HepG2 (cell line): ENCODE measurements at regions not wholly inside any gene's neighbourhood (a gene's known extent, or its start where the extent isn't known, plus 50 kb on each side); places are given as distances from the start of the nearest gene placed in this dataset.

Source experiments
- ATAC-seq: fragments of 200-7000 bp; cut with Tn5 transposase; 3 replicates; pipeline ENCODE4 v1.9.1; 2020; ENCODE audit warnings: mild to moderate bottlenecking, moderate library complexity
- BruUV-seq: library from RNA; stranded (reverse); fragments of 400-500 nt; replicated peaks from 2 replicates; lab custom pipeline; 2021; lab: Mats Ljungman, UMichigan
- CTCF ChIA-PET: fragments of 300-600 bp; formaldehyde crosslinking; extraction: SDS; loops from one replicate; lab custom pipeline; 2021; ENCODE audit warnings: low total read pairs, inconsistent platforms, low intra/inter-chr PET ratio; lab: Yijun Ruan, JAX
- POLR2A ChIA-PET: fragments of 350-600 bp; sonication (Branson Sonifier 250); formaldehyde crosslinking; loops from one replicate; lab custom pipeline; 2020; ENCODE audit warnings: antibody characterized with exemption, inconsistent platforms; lab: Yijun Ruan, JAX
- DNase-seq: peaks from one replicate; pipeline ENCODE4 v3.0.0-alpha.2; 2015; ENCODE audit warnings: low spot score
- FAIRE-seq: peaks from 3 replicates; lab custom pipeline; 2011; peaks lifted over from hg19 to GRCh38; lab: Jason Lieb, UNC
- H2AFZ ChIP-seq: one replicate; pipeline ENCODE4 v1.6.1; 2011; ENCODE audit warnings: low read length, inconsistent platforms
- H3K27ac ChIP-seq: fragments of 300-600 bp; 3 replicates; pipeline ENCODE4 v1.8.0; 2011; ENCODE audit warnings: mixed run types, mild to moderate bottlenecking, mixed read lengths, low read length, inconsistent platforms; ENCODE audit not compliant: insufficient read depth; ENCODE audit errors: extremely low read length
- H3K27me3 ChIP-seq, 2 experiments: fragments of 200-600 bp in 1 of 2; 2 replicates in 1 of 2; 3 replicates in 1 of 2; pipeline versions ENCODE4 v1.6.0 to v1.8.0; 2011; ENCODE audit warnings: low read length in 2 of 2, mild to moderate bottlenecking in 2 of 2, moderate library complexity in 2 of 2, inconsistent platforms in 1 of 2; ENCODE audit not compliant: insufficient read depth in 2 of 2, control insufficient read depth in 1 of 2
- H3K36me3 ChIP-seq, 2 experiments: fragments of 200-600 bp in 1 of 2; replicated peaks in 1 of 2; 2 replicates in 1 of 2; 3 replicates in 1 of 2; pipeline versions ENCODE4 v1.5.1 to v1.8.0; 2011; ENCODE audit warnings: low read length in 2 of 2, inconsistent platforms in 1 of 2; ENCODE audit not compliant: insufficient read depth in 2 of 2, control insufficient read depth in 1 of 2
- H3K4me1 ChIP-seq: 2 replicates; pipeline ENCODE4 v1.5.1; 2012; ENCODE audit warnings: low read length, inconsistent platforms; ENCODE audit not compliant: insufficient read depth
- H3K4me2 ChIP-seq: 2 replicates; pipeline ENCODE4 v1.6.0; 2011; ENCODE audit warnings: low read depth, low read length, inconsistent platforms
- H3K4me3 ChIP-seq, 3 experiments: fragments of 200-600 bp in 1 of 3; sonication (generic), shearing (Covaris generic) in 1 of 3; replicated peaks in 1 of 3; 2 replicates each; pipeline ENCODE4 v1.5.1; 2011 to 2016; ENCODE audit warnings: low read length in 3 of 3, inconsistent platforms in 2 of 3, low read depth in 2 of 3, mild to moderate bottlenecking in 2 of 3, control low read depth in 1 of 3, mixed read lengths in 1 of 3; ENCODE audit not compliant: insufficient read depth in 1 of 3
- H3K79me2 ChIP-seq: one replicate; pipeline ENCODE4 v1.6.1; 2011; ENCODE audit warnings: low read length, inconsistent platforms; ENCODE audit not compliant: insufficient read depth
- H3K9ac ChIP-seq: 2 replicates; pipeline ENCODE4 v1.6.0; 2011; ENCODE audit warnings: mild to moderate bottlenecking, low read depth, low read length, inconsistent platforms; ENCODE audit not compliant: insufficient read depth
- H3K9me3 ChIP-seq: 2 replicates; pipeline ENCODE4 v1.5.1; 2012; ENCODE audit warnings: mild to moderate bottlenecking, low read length
- H4K20me1 ChIP-seq: 2 replicates; pipeline ENCODE4 v1.6.0; 2011; ENCODE audit warnings: inconsistent platforms, mild to moderate bottlenecking, low read length, moderate library complexity; ENCODE audit not compliant: insufficient read depth
- ARID3A ChIP-seq: IDR thresholded peaks from 2 replicates; pipeline ENCODE4 v1.6.1; 2012; ENCODE audit warnings: low read depth, low read length, improper control_type of control experiment
- ASH2L ChIP-seq: fragments of 300-600, 200-600 bp; sonication (generic); IDR thresholded peaks from 2 replicates; pipeline ENCODE4 v1.7.0; 2017; ENCODE audit warnings: low read depth, mild to moderate bottlenecking, moderate library complexity, mixed read lengths, low read length; ENCODE audit not compliant: insufficient read length
- CENPBD1 ChIP-seq: sonication (generic); formaldehyde crosslinking; IDR thresholded peaks from 2 replicates; pipeline ENCODE4 v1.8.0; 2022; ENCODE audit warnings: missing genetic modification reagents, low read depth, mild to moderate bottlenecking, borderline replicate concordance
- CHCHD3 ChIP-seq: sonication (generic); formaldehyde crosslinking; IDR thresholded peaks from 2 replicates; pipeline ENCODE4 v1.8.0; 2022; ENCODE audit warnings: mild to moderate bottlenecking, missing genetic modification reagents, moderate library complexity
- FOXA3 ChIP-seq: IDR thresholded peaks from 2 replicates; pipeline ENCODE4 v1.6.1; 2016; ENCODE audit warnings: missing genetic modification reagents, missing compliant biosample characterization
- KLF16 ChIP-seq, 2 experiments: sonication (generic) in 1 of 2; formaldehyde crosslinking in 1 of 2; IDR thresholded peaks; 2 replicates each; pipeline versions ENCODE4 v1.6.1 to v1.8.0; 2016 to 2023; ENCODE audit warnings: missing genetic modification reagents in 2 of 2, missing compliant biosample characterization in 1 of 2
- KMT2B ChIP-seq: IDR thresholded peaks from 2 replicates; pipeline ENCODE4 v1.6.1; 2016; ENCODE audit warnings: missing genetic modification reagents, missing compliant biosample characterization
- LRRFIP1 ChIP-seq: sonication (generic); formaldehyde crosslinking; conservative IDR thresholded peaks from 2 replicates; pipeline ENCODE4 v1.4.0; 2020; ENCODE audit warnings: missing genetic modification reagents
- MZF1 ChIP-seq: sonication (generic); formaldehyde crosslinking; IDR thresholded peaks from 2 replicates; pipeline ENCODE4 v1.8.1; 2023; ENCODE audit warnings: mild to moderate bottlenecking, missing genetic modification reagents, borderline replicate concordance
- NR2F1 ChIP-seq, 2 experiments: fragments of 450-650 bp in 1 of 2; formaldehyde crosslinking in 1 of 2; IDR thresholded peaks; 2 replicates each; pipeline versions ENCODE4 v1.5.0 to v1.6.1; 2016 to 2020; ENCODE audit warnings: mild to moderate bottlenecking in 1 of 2, missing compliant biosample characterization in 1 of 2, missing genetic modification reagents in 1 of 2, moderate library complexity in 1 of 2
- SAFB2 ChIP-seq: sonication (generic); formaldehyde crosslinking; IDR thresholded peaks from 2 replicates; pipeline ENCODE4 v1.5.1; 2020; ENCODE audit warnings: missing genetic modification reagents, low read depth, mild to moderate bottlenecking, borderline replicate concordance
- SOX5 ChIP-seq: IDR thresholded peaks from 2 replicates; pipeline ENCODE4 v1.6.1; 2016; ENCODE audit warnings: borderline replicate concordance
- SUZ12 ChIP-seq: fragments of 150-350 bp; IDR thresholded peaks from 2 replicates; pipeline ENCODE4 v1.6.1; 2014; ENCODE audit warnings: low read depth, low read length
- TBX2 ChIP-seq: sonication (generic); formaldehyde crosslinking; IDR thresholded peaks from 2 replicates; pipeline ENCODE4 v1.5.0; 2020; ENCODE audit warnings: missing genetic modification reagents, mild to moderate bottlenecking, borderline replicate concordance
- ZBTB42 ChIP-seq: sonication (generic); formaldehyde crosslinking; IDR thresholded peaks from 2 replicates; pipeline ENCODE4 v1.5.0; 2020; ENCODE audit warnings: mild to moderate bottlenecking, missing genetic modification reagents
- ZNF230 ChIP-seq: sonication (generic); formaldehyde crosslinking; IDR thresholded peaks from 2 replicates; pipeline ENCODE4 v1.4.0; 2020; ENCODE audit warnings: mild to moderate bottlenecking, missing genetic modification reagents
- ZNF263 ChIP-seq: sonication (generic); formaldehyde crosslinking; IDR thresholded peaks from 2 replicates; pipeline ENCODE4 v1.4.0; 2020; ENCODE audit warnings: missing genetic modification reagents
- ZNF510 ChIP-seq: sonication (generic); formaldehyde crosslinking; IDR thresholded peaks from 2 replicates; pipeline ENCODE4 v1.4.0; 2020; ENCODE audit warnings: low read depth, mild to moderate bottlenecking, missing genetic modification reagents
- ZNF614 ChIP-seq: IDR thresholded peaks from 2 replicates; pipeline ENCODE4 v1.6.1; 2018; ENCODE audit warnings: missing biosample characterization, missing genetic modification reagents, inconsistent platforms, borderline replicate concordance
- ZNF652 ChIP-seq: IDR thresholded peaks from 2 replicates; pipeline ENCODE4 v1.6.1; 2016; ENCODE audit warnings: low read depth, borderline replicate concordance
- ZNF75D ChIP-seq: sonication (generic); formaldehyde crosslinking; IDR thresholded peaks from 2 replicates; pipeline ENCODE4 v1.8.1; 2023; ENCODE audit warnings: missing genetic modification reagents, mild to moderate bottlenecking, borderline replicate concordance
- WGBS: methylation state at CpG from one replicate; pipeline ENCODE4 v1.1.6; 2017; ENCODE audit warnings: low lambda C conversion rate; 5-methylcytosine and 5-hydroxymethylcytosine counted together
- in situ Hi-C: cut with HindIII; loops from 2 replicates; pipeline ENCODE4 v1.10.0; 2017; ENCODE audit warnings: low pct_unique_long_range_greater_than_20kb; ENCODE audit not compliant: extremely low pct_ligation_motif_present
- intact Hi-C: fragments of 100-400 bp; cut with micrococcal nuclease; formaldehyde crosslinking; loops from one replicate; pipeline ENCODE4 v1.10.0; 2022; ENCODE audit not compliant: unreplicated experiment

GRCh38 chr12:114809097-114809496 is 125.1 kb upstream of the TBX3 start:
- ATAC-seq (peak; percentile 51), DNase-seq (no peak), FAIRE-seq (no peak)
- Histone ChIP-seq H3K9me3 (no peaks in the 10 kb centered on the region), H3K4me2 (peak overlapping the region; percentile 36), H4K20me1 (no peaks in the 10 kb centered on the region), H3K4me3 (peak overlapping the region in 1 of 3 experiments; percentile 26; a peak in 1 of 6 replicates), H3K9ac (no peak overlapping the region; the same call in 1 of the 2 replicates), H3K36me3 (no peaks in the 10 kb centered on the region), H3K4me1 (peaks cover 63% of the 10 kb centered on the region), H2AFZ (no peak overlapping the region), H3K79me2 (no peaks in the 10 kb centered on the region), H3K27ac (no peak overlapping the region), H3K27me3 (no peaks in the 10 kb centered on the region)
- intact Hi-C loops: loop anchor here (10.0 kb wide), 1 partner anchor 586 kb away; no protein-coding TSS in a partner anchor
- ChIA-PET CTCF (no interaction called here), POLR2A (no interaction called here)
- WGBS: 14% methylated on average over 5 of the region's 5 CpGs
- no TSS peak for BruUV-seq
- in situ Hi-C loops: no loop called here
- no peak for TF ChIP-seq SOX5
- no peak for TF ChIP-seq NR2F1 (CRISPR knock-in tag; IDR thresholded peaks at IDR 0.05)
- TF ChIP-seq ASH2L: no peak
- TF ChIP-seq ZNF614: no peak
- TF ChIP-seq ZNF230 (CRISPR knock-in tag): no peak
- no peak for TF ChIP-seq CHCHD3 (CRISPR knock-in tag)
- TF ChIP-seq ZNF510: no peak
- TF ChIP-seq ZNF263 (CRISPR knock-in tag): 0 out of 2 replicates have a peak, but pooled peaks have one; percentile 16
- TF ChIP-seq FOXA3 (CRISPR knock-in tag): no peak
- no peak for TF ChIP-seq ARID3A
- TF ChIP-seq KLF16 (CRISPR knock-in tag; IDR thresholded peaks at IDR 0.05): no peak
- no peak for TF ChIP-seq KMT2B (CRISPR knock-in tag)
- TF ChIP-seq MZF1 (CRISPR knock-in tag): no peak
- TF ChIP-seq LRRFIP1 (CRISPR knock-in tag): no peak
- TF ChIP-seq ZNF652 (CRISPR knock-in tag): peak; percentile 38; the same call in 1 of the 2 replicates
- TF ChIP-seq SUZ12: no peak
- TF ChIP-seq TBX2: no peak
- TF ChIP-seq ZBTB42 (CRISPR knock-in tag): no peak
- TF ChIP-seq CENPBD1: no peak
- no peak for TF ChIP-seq ZNF75D (CRISPR knock-in tag)
- TF ChIP-seq SAFB2: no peak
